Peyer's patch (tissue), 4 donors: ENCODE measurements at regions not wholly inside any gene's neighbourhood (a gene's known extent, or its start where the extent isn't known, plus 50 kb on each side); places are given as distances from the start of the nearest gene placed in this dataset.

Experiments
- POLR2A ChIP-seq, 2 donors: fragments of 450-650 bp; IDR thresholded peaks; one replicate each; pipeline ENCODE4 v1.5.1; 2017; ENCODE audit warnings: antibody characterized with exemption in 2 of 2, mild to moderate bottlenecking in 2 of 2, moderate library complexity in 2 of 2
- TF ChIP-seq, protein P1 (sequence below), 6 experiments: fragments of 450-650 bp in 4 of 6; fragments of 200-600 bp in 2 of 6; sonication (generic) in 1 of 6; IDR thresholded peaks; one replicate each; pipeline ENCODE4 v1.5.1; 2017 to 2019; ENCODE audit warnings: antibody characterized with exemption in 6 of 6, mild to moderate bottlenecking in 3 of 6, moderate library complexity in 1 of 6

DNA sequence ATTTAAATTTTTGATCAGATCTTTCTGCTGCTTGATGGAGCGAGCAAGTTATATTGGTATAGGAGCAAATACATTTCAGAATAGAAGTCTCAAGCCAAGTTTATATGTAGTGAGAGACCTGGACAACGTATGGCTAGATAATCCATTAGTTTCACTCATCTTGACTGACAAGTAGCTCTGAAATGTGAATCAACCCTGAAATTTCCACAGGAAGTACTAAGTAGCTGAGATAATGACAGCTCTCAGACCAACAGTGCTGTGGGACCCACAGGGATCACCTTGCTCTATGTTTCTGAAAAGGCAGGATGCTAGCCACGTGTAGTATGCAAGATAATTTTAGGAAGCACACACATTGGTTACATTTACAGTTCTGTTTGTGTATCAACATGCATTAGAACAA lies 258.6 kb upstream of the FOXN3 start:
- TF ChIP-seq, protein P1, sequence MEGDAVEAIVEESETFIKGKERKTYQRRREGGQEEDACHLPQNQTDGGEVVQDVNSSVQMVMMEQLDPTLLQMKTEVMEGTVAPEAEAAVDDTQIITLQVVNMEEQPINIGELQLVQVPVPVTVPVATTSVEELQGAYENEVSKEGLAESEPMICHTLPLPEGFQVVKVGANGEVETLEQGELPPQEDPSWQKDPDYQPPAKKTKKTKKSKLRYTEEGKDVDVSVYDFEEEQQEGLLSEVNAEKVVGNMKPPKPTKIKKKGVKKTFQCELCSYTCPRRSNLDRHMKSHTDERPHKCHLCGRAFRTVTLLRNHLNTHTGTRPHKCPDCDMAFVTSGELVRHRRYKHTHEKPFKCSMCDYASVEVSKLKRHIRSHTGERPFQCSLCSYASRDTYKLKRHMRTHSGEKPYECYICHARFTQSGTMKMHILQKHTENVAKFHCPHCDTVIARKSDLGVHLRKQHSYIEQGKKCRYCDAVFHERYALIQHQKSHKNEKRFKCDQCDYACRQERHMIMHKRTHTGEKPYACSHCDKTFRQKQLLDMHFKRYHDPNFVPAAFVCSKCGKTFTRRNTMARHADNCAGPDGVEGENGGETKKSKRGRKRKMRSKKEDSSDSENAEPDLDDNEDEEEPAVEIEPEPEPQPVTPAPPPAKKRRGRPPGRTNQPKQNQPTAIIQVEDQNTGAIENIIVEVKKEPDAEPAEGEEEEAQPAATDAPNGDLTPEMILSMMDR (IDR thresholded peaks at IDR 0.05) = no peak
- no peak for TF ChIP-seq POLR2A (IDR thresholded peaks at IDR 0.05)
